ENCODE measurements at regions not wholly inside any gene's neighbourhood (a gene's known extent, or its start where the extent isn't known, plus 50 kb on each side); places are given as distances from the start of the nearest gene placed in this dataset.

- TF ChIP-seq ZBTB4 (CRISPR knock-in tag; IDR thresholded peaks at IDR 0.05) (no peak), ZNF687 (IDR thresholded peaks at IDR 0.05) (no peak), JUNB (IDR thresholded peaks at IDR 0.05) (no peak), ASH2L (IDR thresholded peaks at IDR 0.05; ENCODE audit: borderline replicate concordance, low read depth) (no peak), PAX5 (IDR thresholded peaks at IDR 0.05; ENCODE audit: borderline replicate concordance, low read depth, low read length) (no peak), CTCF (IDR thresholded peaks at IDR 0.05 in 2 of 3, conservative IDR thresholded peaks at IDR 0.05 in 1 of 3; ENCODE audit: control insufficient read depth in 2 of 3, extremely low read depth in 1 of 3, insufficient read depth in 1 of 3, low read depth in 3 of 3, low read length in 3 of 3) (no peak), YBX1 (IDR thresholded peaks at IDR 0.05) (no peak), ZZZ3 (IDR thresholded peaks at IDR 0.05; ENCODE audit: control insufficient read depth, insufficient read length, low read depth) (no peak), E2F4 (IDR thresholded peaks at IDR 0.05; ENCODE audit: low read depth, low read length) (no peak), CBFB (IDR thresholded peaks at IDR 0.05; ENCODE audit: low read depth) (no peak), MEF2A (IDR thresholded peaks at IDR 0.05; ENCODE audit: insufficient read depth, low read depth, low read length) (no peak), HSF1 (IDR thresholded peaks at IDR 0.05; ENCODE audit: low read depth, low read length) (no peak), ETV6 (conservative IDR thresholded peaks at IDR 0.05 in 1 of 2, IDR thresholded peaks at IDR 0.05 in 1 of 2; ENCODE audit: borderline replicate concordance in 1 of 2, low read depth in 1 of 2) (no peak), CREB1 (IDR thresholded peaks at IDR 0.05; ENCODE audit: low read depth) (no peak)
Measured at GRCh38 chr2:59195851-59196250, 954.7 kb upstream of the FANCL start (continued).

All from GM12878 (cell line).